ENCODE measurements at regions not wholly inside any gene's neighbourhood (a gene's known extent, or its start where the extent isn't known, plus 50 kb on each side); places are given as distances from the start of the nearest gene placed in this dataset.

DNA sequence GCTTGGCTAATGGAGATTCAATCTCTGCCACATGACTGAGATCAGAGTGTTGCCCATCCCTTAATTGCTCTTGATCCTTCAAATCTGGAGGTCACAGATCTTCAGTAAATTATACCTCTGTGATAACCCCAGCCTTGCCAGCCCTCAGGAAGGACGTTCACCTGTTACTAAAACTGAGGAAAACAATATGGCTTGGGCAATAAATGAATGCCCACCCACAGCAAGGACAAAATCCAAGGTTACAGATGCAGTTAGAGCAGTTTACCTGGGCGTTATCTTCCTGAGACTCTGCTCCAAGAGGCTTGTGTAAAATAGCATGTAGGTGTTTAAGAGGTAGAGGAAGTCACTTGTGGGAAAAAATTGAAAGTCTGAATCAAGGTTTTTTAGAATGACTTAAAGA, 69.3 kb upstream of the MAOA start:
- no peak for ATAC-seq
- no peak for DNase-seq
- intact Hi-C loops (cut with micrococcal nuclease) = no loop called here

DNA sequence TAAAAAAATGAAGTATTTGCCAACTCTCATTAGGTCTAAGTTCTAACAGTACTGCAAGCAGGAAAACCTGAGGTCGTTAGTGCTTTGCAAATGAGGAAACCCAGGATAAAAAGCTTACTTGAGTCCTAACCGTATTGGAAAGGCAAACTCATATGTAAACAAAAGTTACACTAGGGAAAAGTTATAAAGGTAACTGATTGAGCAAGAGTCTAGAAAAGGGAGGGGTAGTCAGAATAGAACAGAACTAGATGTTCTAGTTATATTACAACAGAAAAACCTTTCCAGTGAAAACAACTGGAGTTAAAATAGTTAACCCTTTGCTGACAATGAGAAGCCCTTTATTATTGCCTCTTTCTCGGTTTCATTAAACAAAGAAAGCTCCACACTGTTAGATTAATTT, 66.4 kb upstream of the MAOA start:
- DNase-seq (no peak), ATAC-seq (peak; percentile 90)
- intact Hi-C loops (cut with micrococcal nuclease) = no loop called here

DNA sequence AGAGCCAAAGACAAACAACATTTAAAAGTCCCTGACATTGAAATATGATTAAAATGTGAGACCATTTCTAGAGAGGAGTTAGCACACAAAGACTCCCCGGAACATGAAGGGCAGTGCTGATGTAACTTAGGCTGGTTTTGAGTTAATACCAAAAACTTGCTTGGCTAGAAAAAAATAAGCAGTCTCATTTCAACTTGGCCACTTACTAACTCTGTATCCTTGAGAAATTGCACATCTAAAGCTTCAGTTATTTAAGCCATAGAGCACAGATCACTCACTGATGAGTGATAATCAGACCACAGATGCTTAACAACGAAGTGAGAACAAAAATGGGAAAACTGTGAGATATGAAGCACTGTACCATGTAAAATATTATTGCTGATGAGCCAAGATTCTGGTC, 65.9 kb upstream of the MAOA start:
- intact Hi-C loops (cut with micrococcal nuclease) = no loop called here
- no peak for DNase-seq
- ATAC-seq = peak; percentile 83

DNA sequence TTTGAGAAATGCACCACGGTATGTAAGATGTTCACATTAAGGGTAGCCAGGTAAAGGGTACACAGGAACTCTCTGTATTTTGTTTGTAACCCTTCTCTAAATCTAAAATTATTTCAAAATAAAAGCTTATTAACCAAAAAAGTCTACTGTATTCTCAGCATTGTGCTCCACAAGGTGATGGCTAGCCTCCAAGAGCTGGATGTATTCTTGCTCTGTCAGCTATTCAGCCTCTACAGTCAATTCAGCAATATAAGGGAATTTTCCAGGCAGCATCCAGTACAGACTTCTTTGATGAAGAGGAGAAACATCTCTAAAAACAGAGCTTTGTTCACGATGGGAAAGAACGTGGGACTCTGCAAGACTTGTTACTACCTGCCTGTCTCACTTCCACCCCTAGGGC, 63.5 kb upstream of the MAOA start:
- intact Hi-C loops (cut with micrococcal nuclease) = no loop called here
- no peak for DNase-seq
- ATAC-seq = no peak

DNA sequence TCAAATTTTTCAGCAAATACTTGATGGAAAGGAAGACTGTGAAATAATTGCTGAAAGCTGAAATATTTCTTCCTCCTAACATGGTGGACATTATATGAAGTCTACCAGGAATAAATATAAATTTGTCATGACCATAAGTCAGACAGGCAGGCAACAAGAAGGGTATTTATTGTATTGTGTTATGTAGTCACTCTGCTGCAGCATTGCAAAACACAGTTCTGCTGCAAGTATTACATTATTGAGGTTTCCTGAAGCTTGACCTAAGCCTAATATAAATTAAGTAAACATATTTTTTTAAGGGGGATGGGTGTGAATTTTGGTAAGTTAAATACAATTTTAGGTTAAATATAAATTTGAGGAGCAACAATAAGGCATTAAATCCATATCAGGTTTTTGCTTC, 60.2 kb upstream of the MAOA start:
- intact Hi-C loops (cut with micrococcal nuclease) = no loop called here
- ATAC-seq = no peak

DNA sequence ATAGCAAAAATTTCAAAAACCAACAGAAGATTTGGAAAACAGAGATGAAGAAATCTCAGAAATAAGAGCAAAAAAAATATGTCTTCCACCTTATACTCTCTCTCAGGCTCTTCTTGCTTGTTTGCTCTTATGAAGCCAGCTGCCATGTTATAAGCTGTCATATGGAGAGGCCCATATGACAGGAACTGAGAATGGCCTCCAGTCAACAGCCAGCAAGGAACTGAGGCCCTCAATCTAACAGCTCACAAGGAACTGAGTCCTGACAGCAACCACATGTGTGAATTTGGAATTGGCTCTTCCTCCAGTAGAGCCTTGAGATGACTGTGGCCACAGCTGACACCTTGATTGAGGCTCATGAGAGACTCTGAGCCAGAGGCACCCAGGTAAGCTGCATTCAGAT, 51.3 kb upstream of the MAOA start:
- intact Hi-C loops (cut with micrococcal nuclease) = no loop called here
- DNase-seq (no peak), ATAC-seq (no peak)

More for the DNA sequence above, 60.2 kb upstream of the MAOA start:
- DNase-seq = no peak

DNA sequence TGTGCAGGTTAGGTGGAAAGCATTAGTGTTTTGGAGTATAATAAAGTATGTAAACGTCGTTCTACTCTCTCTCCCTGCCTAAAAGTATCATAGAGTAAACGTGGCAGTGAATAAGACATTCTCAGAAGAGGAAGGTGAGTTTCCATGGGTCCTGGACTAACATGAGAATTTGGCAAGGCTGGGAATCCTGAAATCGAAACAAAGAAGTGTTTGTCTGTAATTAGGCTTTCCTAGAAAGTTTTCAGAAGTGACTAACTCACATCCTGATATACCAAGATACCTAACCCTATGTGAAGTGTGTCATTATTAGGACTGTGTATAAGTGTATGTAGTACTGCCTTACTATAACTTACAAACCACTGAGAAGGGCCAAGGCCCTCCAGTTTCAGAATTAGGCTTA, 50.7 kb upstream of the MAOA start:
- ATAC-seq (no peak), DNase-seq (no peak)
- intact Hi-C loops (cut with micrococcal nuclease) = no loop called here
